22Rv1 (cell line): ENCODE measurements at regions not wholly inside any gene's neighbourhood (a gene's known extent, or its start where the extent isn't known, plus 50 kb on each side); places are given as distances from the start of the nearest gene placed in this dataset.

Experiments
- H3K27ac ChIP-seq: fragments of 450-650 bp; 2 replicates; pipeline ENCODE4 v1.5.1; 2017
- CTCF ChIP-seq: fragments of 450-650 bp; IDR thresholded peaks from 2 replicates; pipeline ENCODE4 v1.5.1; 2017; ENCODE audit warnings: mild to moderate bottlenecking
- ZFX ChIP-seq: fragments of 450-650 bp; IDR thresholded peaks from 2 replicates; pipeline ENCODE4 v1.6.1; 2017; ENCODE audit warnings: antibody characterized with exemption, borderline replicate concordance

DNA sequence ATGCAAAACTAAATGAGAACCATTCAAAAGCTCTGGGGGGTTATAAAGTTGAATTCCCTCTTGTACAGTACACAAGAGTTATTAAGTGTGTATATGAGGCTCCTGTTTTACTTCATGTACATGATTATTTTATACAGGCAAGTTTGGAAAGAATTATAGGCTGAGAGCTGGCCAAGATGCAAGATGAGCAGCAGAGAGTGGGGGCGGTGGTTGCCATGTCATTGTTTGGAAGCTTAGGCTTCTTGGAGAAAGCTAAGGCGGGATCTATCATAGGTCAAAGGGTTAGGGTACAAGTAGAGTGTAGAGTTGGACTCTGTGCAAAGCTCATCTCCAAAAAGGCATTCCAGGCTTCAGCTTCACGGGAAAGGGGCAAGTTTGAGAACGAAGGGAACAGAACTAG, 297.1 kb upstream of the TBX3 start:
- H3K27ac ChIP-seq: no peak overlapping the region
- TF ChIP-seq ZFX (no peak), CTCF (no peak)

GRCh38 chr12:114976959-114977358, 293.0 kb upstream of the TBX3 start:
- H3K27ac ChIP-seq: no peak overlapping the region
- TF ChIP-seq CTCF (no peak), ZFX (no peak)

GRCh38 chr12:114976372-114976771, 292.4 kb upstream of the TBX3 start:
- H3K27ac ChIP-seq: no peak overlapping the region
- TF ChIP-seq CTCF (no peak), ZFX (no peak)

DNA sequence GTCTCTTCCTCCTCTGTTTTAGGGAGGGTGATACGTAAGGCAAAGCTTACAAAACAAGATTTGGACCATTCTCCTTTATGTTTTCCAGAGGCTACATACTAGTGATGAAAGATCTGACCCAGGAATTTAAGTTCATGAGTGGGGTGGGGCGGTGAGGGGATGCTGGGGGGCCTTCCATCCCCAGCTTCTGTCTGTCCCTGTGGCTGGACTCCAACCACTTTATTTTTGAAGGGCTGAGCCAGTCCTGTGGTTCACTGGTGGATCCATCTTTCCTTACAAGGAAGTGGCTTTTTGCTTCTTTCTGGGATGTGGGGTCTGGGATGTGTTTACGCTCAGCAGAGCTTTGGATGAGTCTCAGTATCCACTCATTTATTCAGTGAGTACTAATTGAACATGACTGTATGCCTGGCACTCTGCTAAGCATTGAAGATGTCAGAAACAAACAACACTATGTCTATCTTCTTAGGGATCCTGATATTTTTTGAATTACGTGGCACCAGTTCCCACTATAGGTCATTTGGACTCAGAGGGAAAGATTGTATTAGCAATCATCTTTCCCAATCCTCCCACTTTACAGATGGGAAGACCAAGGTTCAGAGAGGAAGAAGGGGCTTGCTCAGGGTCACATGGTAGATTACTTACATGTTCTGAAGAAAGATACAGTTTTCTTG, 291.8 kb upstream of the TBX3 start:
- TF ChIP-seq ZFX: no peak
- no peak for TF ChIP-seq CTCF
- no peak overlapping the region for H3K27ac ChIP-seq

- TF ChIP-seq CTCF (no peak), ZFX (no peak)
- no peak overlapping the region for H3K27ac ChIP-seq
Measured at GRCh38 chr12:114974826-114975639, 291.1 kb upstream of the TBX3 start.

DNA sequence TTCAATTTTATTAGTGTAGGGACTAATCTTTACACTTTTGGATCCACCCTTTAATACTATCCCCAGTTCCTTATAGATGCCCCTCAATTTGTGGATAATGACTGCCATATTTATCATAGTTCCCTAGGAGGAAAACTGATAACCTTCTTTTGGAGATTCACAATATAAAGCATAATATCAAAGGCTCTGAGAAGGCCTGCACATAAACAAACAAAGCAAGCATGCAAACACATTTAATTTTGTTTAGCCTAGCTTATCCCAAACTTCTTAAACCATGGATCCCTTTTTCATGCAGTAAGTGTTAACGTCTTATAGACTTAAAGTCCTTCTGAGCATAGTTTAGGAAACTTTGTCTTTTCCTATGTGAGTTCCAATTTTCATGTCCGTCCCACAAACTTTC, 290.4 kb upstream of the TBX3 start:
- no peak overlapping the region for H3K27ac ChIP-seq
- no peak for TF ChIP-seq ZFX
- TF ChIP-seq CTCF: no peak

GRCh38 chr12:114968727-114969126, 284.8 kb upstream of the TBX3 start:
- no peak overlapping the region for H3K27ac ChIP-seq
- no peak for TF ChIP-seq CTCF
- no peak for TF ChIP-seq ZFX
